NB4 (cell line): ENCODE measurements at regions not wholly inside any gene's neighbourhood (a gene's known extent, or its start where the extent isn't known, plus 50 kb on each side); places are given as distances from the start of the nearest gene placed in this dataset.

Experiments
- MAX ChIP-seq: IDR thresholded peaks from 2 replicates; pipeline ENCODE4 v1.6.1; 2011; ENCODE audit warnings: low read depth, low read length
- MYC ChIP-seq: IDR thresholded peaks from 2 replicates; pipeline ENCODE4 v1.6.1; 2011; ENCODE audit warnings: low read depth, low read length
- POLR2A ChIP-seq: IDR thresholded peaks from 2 replicates; pipeline ENCODE4 v1.6.1; 2011; ENCODE audit warnings: mild to moderate bottlenecking; ENCODE audit not compliant: insufficient read length; ENCODE audit errors: extremely low read depth
- TF ChIP-seq, protein P1 (sequence below): IDR thresholded peaks from one replicate; pipeline ENCODE4 v1.5.1; 2012; ENCODE audit warnings: low read depth, low read length

- TF ChIP-seq, protein P1, sequence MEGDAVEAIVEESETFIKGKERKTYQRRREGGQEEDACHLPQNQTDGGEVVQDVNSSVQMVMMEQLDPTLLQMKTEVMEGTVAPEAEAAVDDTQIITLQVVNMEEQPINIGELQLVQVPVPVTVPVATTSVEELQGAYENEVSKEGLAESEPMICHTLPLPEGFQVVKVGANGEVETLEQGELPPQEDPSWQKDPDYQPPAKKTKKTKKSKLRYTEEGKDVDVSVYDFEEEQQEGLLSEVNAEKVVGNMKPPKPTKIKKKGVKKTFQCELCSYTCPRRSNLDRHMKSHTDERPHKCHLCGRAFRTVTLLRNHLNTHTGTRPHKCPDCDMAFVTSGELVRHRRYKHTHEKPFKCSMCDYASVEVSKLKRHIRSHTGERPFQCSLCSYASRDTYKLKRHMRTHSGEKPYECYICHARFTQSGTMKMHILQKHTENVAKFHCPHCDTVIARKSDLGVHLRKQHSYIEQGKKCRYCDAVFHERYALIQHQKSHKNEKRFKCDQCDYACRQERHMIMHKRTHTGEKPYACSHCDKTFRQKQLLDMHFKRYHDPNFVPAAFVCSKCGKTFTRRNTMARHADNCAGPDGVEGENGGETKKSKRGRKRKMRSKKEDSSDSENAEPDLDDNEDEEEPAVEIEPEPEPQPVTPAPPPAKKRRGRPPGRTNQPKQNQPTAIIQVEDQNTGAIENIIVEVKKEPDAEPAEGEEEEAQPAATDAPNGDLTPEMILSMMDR: no peak
- TF ChIP-seq MAX (no peak), POLR2A (no peak), MYC (no peak)
Observed at GRCh38 chr18:25518716-25519053, 166.7 kb upstream of the ZNF521 start.
